ENCODE measurements at regions not wholly inside any gene's neighbourhood (a gene's known extent, or its start where the extent isn't known, plus 50 kb on each side); places are given as distances from the start of the nearest gene placed in this dataset.

GRCh38 chr2:185063761-185064160 lies 465.4 kb downstream of the ZNF804A start:
- TF ChIP-seq POLR2AphosphoS5 (IDR thresholded peaks at IDR 0.05; ENCODE audit: low read depth, low read length), result no peak
- TF ChIP-seq TAF1 (IDR thresholded peaks at IDR 0.05; ENCODE audit: borderline replicate concordance, low read depth, low read length), result no peak

Measured in GM12892 (cell line).